Gastrocnemius medialis (tissue), 4 donors: ENCODE measurements at regions not wholly inside any gene's neighbourhood (a gene's known extent, or its start where the extent isn't known, plus 50 kb on each side); places are given as distances from the start of the nearest gene placed in this dataset.

ENCODE experiments used
- ATAC-seq, 2 donors: fragments of 150-250 bp; one replicate each; pipeline ENCODE4 v1.9.1; 2016
- DNase-seq, 2 donors: peaks; one replicate each; pipeline ENCODE4 v3.0.0-alpha.2; 2019
- H3K27ac ChIP-seq, 4 donors: fragments of 200-600 bp; sonication (generic); 1 replicate in 1 of 4; 2 replicates in 3 of 4; pipeline ENCODE4 v1.5.1; 2016 to 2018; ENCODE audit warnings: mild to moderate bottlenecking in 2 of 4, moderate library complexity in 1 of 4
- H3K27me3 ChIP-seq, 3 donors: fragments of 200-600 bp; sonication (generic) in 2 of 3; 1 replicate in 1 of 3; 2 replicates in 2 of 3; pipeline versions ENCODE4 v1.5.1 to v1.6.0; 2016 to 2019; ENCODE audit warnings: mild to moderate bottlenecking in 1 of 3, moderate library complexity in 1 of 3
- H3K36me3 ChIP-seq, 2 donors: fragments of 200-600 bp; sonication (generic) in 1 of 2; one replicate each; pipeline ENCODE4 v1.5.1; 2017 to 2018
- H3K4me1 ChIP-seq, 2 donors: fragments of 200-600 bp; sonication (generic) in 1 of 2; one replicate each; pipeline ENCODE4 v1.5.1; 2016 to 2017; ENCODE audit warnings: mild to moderate bottlenecking in 2 of 2
- H3K4me3 ChIP-seq, 4 donors: fragments of 200-600 bp; sonication (generic) in 3 of 4; 1 replicate in 1 of 4; 2 replicates in 3 of 4; pipeline ENCODE4 v1.5.1; 2016 to 2019; ENCODE audit warnings: mild to moderate bottlenecking in 2 of 4
- H3K9me3 ChIP-seq, 3 donors: fragments of 200-600 bp; sonication (generic) in 2 of 3; 1 replicate in 1 of 3; 2 replicates in 2 of 3; pipeline ENCODE4 v1.5.1; 2016 to 2019
- CTCF ChIP-seq, 5 experiments: fragments of 450-650 bp in 3 of 5; fragments of 200-600 bp in 2 of 5; sonication (generic) in 2 of 5; IDR thresholded peaks in 4 of 5; conservative IDR thresholded peaks in 1 of 5; 1 replicate in 4 of 5; 2 replicates in 1 of 5; pipeline ENCODE4 v1.5.1; 2016 to 2019; ENCODE audit warnings: antibody characterized with exemption in 5 of 5, mild to moderate bottlenecking in 3 of 5, moderate library complexity in 3 of 5
- POLR2A ChIP-seq, 2 donors: fragments of 450-650 bp; IDR thresholded peaks; one replicate each; pipeline ENCODE4 v1.6.1; 2017; ENCODE audit warnings: antibody characterized with exemption in 2 of 2, mild to moderate bottlenecking in 2 of 2, moderate library complexity in 2 of 2
- in situ Hi-C, 4 donors: fragments of 200-750 bp; cut with MboI; loops; one replicate each; pipeline versions ENCODE4 v1.15.0 to v1.8.0; 2017; ENCODE audit warnings: low sequenced_read_pairs in 4 of 4
- intact Hi-C: fragments of 100-400 bp; cut with DNase I; formaldehyde crosslinking; loops from one replicate; pipeline ENCODE4 v1.15.1; 2023; ENCODE audit warnings: low total_unique reads

- intact Hi-C loops (no loop called here), in situ Hi-C loops (no loop called here)
- Histone ChIP-seq H3K27me3 (no peaks in the 10 kb centered on the region), H3K4me1 (no peaks in the 10 kb centered on the region), H3K36me3 (no peaks in the 10 kb centered on the region), H3K4me3 (peak overlapping the region in 2 of 4 donors; percentile 10 to 28), H3K9me3 (no peaks in the 10 kb centered on the region), H3K27ac (no peak overlapping the region)
- DNase-seq (no peak), ATAC-seq (peak in 1 of 2 donors; percentile 18)
- TF ChIP-seq CTCF (IDR thresholded peaks at IDR 0.05 in 4 of 5, conservative IDR thresholded peaks at IDR 0.05 in 1 of 5) (no peak), POLR2A (IDR thresholded peaks at IDR 0.05) (no peak)
These were observed 128.2 kb upstream of the TMEM161B start for GRCh38 chr5:88396751-88397281.

DNA sequence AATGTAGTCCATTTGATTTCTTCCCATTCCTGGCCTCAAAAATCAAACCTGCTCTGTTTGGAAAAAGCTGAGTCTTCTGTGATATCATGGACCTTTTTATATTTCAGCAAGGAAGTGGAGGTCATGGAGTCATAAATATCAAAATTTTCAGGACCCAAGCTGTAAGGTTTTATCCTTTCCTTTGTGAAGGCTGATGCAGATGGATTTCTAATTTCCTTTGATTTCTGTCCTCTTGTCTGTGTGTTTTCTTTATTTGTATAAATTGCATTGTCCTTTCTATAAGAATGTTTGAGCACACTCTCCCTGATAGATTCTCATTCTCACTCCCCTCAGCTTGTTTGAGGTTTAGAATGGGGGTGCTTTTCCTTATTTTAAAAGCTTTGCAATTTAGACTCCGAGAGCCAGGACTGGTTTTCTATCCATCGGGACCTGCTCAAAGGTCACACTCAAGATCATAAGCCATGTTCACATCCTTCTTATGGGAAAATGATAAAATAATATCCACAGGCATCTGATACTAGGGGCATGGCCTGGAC, 127.4 kb upstream of the TMEM161B start:
- Histone ChIP-seq H3K9me3 (no peaks in the 10 kb centered on the region), H3K4me1 (no peaks in the 10 kb centered on the region), H3K36me3 (no peaks in the 10 kb centered on the region), H3K27ac (no peak overlapping the region), H3K4me3 (no peak overlapping the region), H3K27me3 (no peaks in the 10 kb centered on the region)
- in situ Hi-C loops, result no loop called here
- no peak for DNase-seq
- intact Hi-C loops, result no loop called here
- ATAC-seq, result no peak
- no peak for TF ChIP-seq POLR2A (IDR thresholded peaks at IDR 0.05)
- no peak for TF ChIP-seq CTCF (IDR thresholded peaks at IDR 0.05 in 4 of 5, conservative IDR thresholded peaks at IDR 0.05 in 1 of 5)

- TF ChIP-seq CTCF (IDR thresholded peaks at IDR 0.05 in 4 of 5, conservative IDR thresholded peaks at IDR 0.05 in 1 of 5) (no peak), POLR2A (IDR thresholded peaks at IDR 0.05) (no peak)
- H3K27me3 ChIP-seq, result no peaks in the 10 kb centered on the region
- in situ Hi-C loops (no loop called here), intact Hi-C loops (no loop called here)
- DNase-seq, result no peak
- H3K9me3 ChIP-seq, result no peaks in the 10 kb centered on the region
- H3K36me3 ChIP-seq, result no peaks in the 10 kb centered on the region
- ATAC-seq, result no peak
- no peak overlapping the region for H3K4me3 ChIP-seq
- no peaks in the 10 kb centered on the region for H3K4me1 ChIP-seq
- no peak overlapping the region for H3K27ac ChIP-seq
These were observed 126.6 kb upstream of the TMEM161B start for GRCh38 chr5:88395264-88395663.

GRCh38 chr5:88394536-88395175, 126.0 kb upstream of the TMEM161B start:
- intact Hi-C loops, result no loop called here
- in situ Hi-C loops, result no loop called here
- no peak for ATAC-seq
- Histone ChIP-seq H3K27me3 (no peaks in the 10 kb centered on the region), H3K36me3 (no peaks in the 10 kb centered on the region), H3K4me3 (no peak overlapping the region), H3K4me1 (no peaks in the 10 kb centered on the region), H3K9me3 (no peaks in the 10 kb centered on the region), H3K27ac (no peak overlapping the region)
- no peak for TF ChIP-seq CTCF (IDR thresholded peaks at IDR 0.05 in 4 of 5, conservative IDR thresholded peaks at IDR 0.05 in 1 of 5)
- TF ChIP-seq POLR2A (IDR thresholded peaks at IDR 0.05), result no peak
- DNase-seq, result no peak
